ENCODE measurements at regions not wholly inside any gene's neighbourhood (a gene's known extent, or its start where the extent isn't known, plus 50 kb on each side); places are given as distances from the start of the nearest gene placed in this dataset.
"Not testable (repeated sequence)": the region's sequence is repeated elsewhere in the genome, so short reads cannot be mapped to it uniquely, and the experiment has no call there.

DNA sequence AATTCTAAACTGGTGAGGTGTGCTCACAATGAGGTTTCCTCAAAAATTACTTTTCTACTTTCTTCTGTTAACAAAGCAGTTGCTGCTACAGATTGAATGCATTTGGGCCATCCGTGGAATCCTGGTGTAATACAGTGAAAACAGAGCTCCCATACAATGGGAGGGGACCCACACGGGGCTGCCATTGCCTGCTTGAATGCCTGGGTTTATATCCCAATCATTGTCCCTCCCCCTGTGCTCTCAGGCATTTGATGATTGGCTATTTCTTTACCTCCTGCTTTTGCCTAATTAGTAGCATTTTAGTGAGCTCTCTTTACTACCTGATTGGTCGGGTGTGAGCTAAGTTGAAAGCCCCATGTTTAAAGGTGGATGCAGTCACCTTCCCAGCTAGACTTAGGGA lies 52.9 kb upstream of the CSF1 start:
- not testable (repeated sequence) for DNase-seq (ENCODE audit: low read depth in 2 of 2); H3K4me3 ChIP-seq (replicated peaks in 1 of 2; ENCODE audit: low read depth in 2 of 2, low read length in 2 of 2)

DNA sequence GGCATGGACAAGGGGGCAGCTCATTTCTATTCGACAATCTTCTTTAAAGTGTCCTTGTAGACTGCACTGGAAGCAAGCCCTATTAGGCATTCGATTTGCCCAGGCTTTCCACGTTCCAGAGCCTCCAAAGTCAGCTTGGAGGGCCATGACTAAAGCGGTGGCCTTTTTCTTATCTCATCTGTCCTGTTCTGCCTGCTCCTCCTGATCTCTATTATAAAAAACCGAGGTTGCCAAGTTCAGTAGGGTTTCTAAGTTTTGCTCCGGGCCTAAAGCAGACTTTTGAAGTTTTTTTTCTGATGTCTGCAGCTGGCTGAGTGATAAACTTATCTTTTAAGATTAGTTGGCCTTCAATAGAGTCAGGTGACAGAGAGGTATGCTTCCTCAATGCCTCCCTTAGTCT lies 54.7 kb upstream of the CSF1 start:
- H3K4me3 ChIP-seq (replicated peaks in 1 of 2; ENCODE audit: low read depth in 2 of 2, low read length in 2 of 2); DNase-seq (ENCODE audit: low read depth in 2 of 2): not testable (repeated sequence)

DNA sequence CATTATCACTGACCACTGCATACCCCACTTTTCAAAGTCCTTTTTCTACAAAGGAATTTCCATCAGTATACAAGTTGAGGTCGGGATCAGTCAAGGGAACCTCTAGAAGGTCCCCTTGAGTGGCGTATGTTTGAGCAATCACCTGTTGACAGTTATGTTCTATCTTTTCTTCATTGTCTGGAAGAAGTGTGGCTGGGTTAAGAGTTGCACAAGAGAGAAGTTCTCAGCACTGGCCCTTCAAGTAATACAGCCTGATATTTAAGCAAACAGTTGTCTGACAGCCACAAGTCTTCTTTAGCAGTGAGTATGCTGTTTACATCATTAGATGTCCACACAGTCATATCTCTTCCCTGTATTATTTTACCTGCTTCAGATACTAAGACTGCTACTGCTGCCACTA lies 56.7 kb upstream of the CSF1 start:
- H3K4me3 ChIP-seq (replicated peaks in 1 of 2; ENCODE audit: low read depth in 2 of 2, low read length in 2 of 2); DNase-seq (ENCODE audit: low read depth in 2 of 2): not testable (repeated sequence)

DNA sequence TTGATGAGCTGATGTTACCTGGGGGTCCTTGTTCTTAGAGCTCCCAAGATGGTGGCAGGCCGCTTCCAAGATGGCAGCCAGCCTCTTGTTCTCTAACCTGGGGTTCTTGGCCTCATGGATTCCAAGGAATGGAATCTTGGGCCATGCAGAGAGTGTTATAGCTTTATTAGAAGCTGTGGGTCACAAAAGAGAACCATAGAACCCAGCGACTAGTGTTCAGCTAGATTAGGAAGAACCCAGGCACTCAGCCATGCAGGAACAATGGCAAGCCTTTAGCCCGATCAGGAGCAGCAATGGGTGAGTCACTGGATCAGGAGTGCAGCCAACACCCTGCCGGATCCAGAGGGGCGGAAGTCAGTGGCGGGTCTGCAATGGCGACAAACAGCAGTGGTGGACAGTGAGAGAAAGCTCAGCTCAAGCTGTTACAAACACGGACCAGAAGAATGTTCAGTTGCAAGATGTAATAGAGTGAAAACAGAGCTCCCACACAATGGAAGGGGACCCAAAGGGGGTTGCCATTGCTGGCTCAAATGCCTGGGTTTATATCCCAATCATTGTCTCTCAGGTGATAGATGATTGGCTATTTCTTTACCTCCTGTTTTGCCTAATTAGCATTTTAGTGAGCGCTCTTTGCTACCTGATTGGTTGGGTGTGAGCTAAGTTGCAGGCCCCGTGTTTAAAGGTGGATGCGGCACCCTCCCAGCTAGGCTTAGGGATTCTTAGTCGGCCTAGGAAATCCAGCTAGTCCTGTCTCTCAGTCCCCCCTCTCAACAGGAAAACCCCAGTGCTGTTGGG lies 58.2 kb upstream of the CSF1 start:
- peak; percentile 71 to 73 for DNase-seq (ENCODE audit: low read depth in 2 of 2)
- not testable (repeated sequence) for H3K4me3 ChIP-seq (replicated peaks in 1 of 2; ENCODE audit: low read depth in 2 of 2, low read length in 2 of 2)

DNA sequence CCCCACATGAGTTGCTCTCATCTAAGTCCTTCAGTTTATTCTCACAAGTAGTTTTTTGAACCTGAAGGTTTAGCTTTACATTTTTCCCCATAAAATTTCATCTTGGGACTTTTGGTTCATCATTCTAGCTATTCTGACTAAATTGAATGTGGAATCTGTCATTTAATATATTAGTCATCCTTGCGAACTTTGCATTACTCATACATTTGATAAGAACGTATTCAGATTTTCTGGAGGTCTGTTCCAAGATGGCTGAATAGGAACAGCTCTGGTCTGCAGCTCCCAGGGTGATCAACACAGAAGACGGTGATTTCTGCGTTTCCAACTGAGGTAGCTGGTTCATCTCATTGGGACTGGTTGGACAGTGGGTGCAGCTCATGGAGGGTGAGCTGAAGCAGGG lies 59.8 kb upstream of the CSF1 start:
- TF ChIP-seq, protein P1, sequence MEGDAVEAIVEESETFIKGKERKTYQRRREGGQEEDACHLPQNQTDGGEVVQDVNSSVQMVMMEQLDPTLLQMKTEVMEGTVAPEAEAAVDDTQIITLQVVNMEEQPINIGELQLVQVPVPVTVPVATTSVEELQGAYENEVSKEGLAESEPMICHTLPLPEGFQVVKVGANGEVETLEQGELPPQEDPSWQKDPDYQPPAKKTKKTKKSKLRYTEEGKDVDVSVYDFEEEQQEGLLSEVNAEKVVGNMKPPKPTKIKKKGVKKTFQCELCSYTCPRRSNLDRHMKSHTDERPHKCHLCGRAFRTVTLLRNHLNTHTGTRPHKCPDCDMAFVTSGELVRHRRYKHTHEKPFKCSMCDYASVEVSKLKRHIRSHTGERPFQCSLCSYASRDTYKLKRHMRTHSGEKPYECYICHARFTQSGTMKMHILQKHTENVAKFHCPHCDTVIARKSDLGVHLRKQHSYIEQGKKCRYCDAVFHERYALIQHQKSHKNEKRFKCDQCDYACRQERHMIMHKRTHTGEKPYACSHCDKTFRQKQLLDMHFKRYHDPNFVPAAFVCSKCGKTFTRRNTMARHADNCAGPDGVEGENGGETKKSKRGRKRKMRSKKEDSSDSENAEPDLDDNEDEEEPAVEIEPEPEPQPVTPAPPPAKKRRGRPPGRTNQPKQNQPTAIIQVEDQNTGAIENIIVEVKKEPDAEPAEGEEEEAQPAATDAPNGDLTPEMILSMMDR (IDR thresholded peaks at IDR 0.05; ENCODE audit: low read depth, low read length): no peak
- H3K4me3 ChIP-seq (replicated peaks in 1 of 2; ENCODE audit: low read depth in 2 of 2, low read length in 2 of 2): no peak overlapping the region
- DNase-seq (ENCODE audit: low read depth in 2 of 2): peak; percentile 42 to 54

DNA sequence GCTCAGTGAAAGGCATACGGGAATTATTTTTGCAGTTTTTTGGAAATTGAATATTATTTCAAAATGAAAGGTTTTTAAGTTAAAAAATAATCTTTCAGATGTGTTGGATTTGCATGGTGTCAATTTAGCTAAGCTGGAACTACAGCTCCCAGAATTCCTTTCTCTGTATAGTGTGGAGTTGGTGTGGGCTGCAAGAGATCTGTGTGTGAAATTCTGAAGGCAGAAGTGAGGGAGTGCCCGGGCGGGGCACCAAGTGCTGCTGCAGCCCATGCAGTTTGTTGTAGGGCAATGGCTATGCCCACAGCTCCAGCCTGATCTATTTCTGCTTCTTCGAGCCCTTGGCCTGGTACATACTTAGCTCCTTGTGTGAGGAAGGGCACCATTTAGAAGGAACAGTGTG lies 60.5 kb upstream of the CSF1 start:
- no peak overlapping the region for H3K4me3 ChIP-seq (replicated peaks in 1 of 2; ENCODE audit: low read depth in 2 of 2, low read length in 2 of 2)
- TF ChIP-seq, protein P1 (IDR thresholded peaks at IDR 0.05; ENCODE audit: low read depth, low read length): no peak
- no peak for DNase-seq (ENCODE audit: low read depth in 2 of 2)

DNA sequence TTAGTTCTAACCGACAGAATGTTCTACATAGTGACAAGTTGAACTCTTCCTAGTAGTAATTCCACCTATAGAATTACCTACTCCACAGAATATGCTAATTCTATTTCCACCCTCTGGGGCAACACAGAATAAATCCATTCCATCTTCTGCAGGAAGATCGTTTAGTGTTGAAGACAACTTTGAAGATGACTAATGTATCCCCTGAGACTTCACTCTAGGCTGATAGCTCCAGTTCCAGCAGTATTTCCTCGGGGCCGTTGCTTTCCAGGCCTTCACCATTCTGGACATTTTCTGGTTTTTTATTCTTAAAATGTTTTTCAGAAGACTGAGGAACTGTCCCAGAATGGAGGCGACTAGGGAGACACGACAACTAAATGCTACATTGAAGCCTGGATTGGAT lies 61.0 kb upstream of the CSF1 start:
- TF ChIP-seq, protein P1 (IDR thresholded peaks at IDR 0.05; ENCODE audit: low read depth, low read length): no peak
- no peak overlapping the region for H3K4me3 ChIP-seq (replicated peaks in 1 of 2; ENCODE audit: low read depth in 2 of 2, low read length in 2 of 2)
- DNase-seq (ENCODE audit: low read depth in 2 of 2): peak; percentile 42 to 67

DNA sequence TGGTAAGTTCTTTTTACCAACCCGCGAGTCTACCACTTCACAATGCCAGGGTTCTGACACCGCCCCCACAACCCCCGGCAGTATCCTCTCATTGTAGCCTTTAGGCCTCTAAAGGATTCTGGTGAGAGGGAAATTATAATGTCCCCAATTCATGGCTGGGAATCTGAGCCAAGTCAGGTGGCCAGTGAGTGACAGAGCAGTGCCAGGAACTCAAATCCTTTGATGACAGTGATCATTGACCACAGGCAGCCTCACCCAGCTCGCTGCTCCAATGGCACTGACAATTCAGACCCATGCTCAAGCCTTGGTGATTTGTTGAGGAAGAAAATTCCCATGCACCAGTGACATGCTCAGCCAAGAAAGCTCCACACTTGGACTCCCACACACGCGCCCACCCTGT lies 63.4 kb upstream of the CSF1 start:
- DNase-seq (ENCODE audit: low read depth in 2 of 2): no peak
- TF ChIP-seq, protein P1 (IDR thresholded peaks at IDR 0.05; ENCODE audit: low read depth, low read length): no peak

DNA sequence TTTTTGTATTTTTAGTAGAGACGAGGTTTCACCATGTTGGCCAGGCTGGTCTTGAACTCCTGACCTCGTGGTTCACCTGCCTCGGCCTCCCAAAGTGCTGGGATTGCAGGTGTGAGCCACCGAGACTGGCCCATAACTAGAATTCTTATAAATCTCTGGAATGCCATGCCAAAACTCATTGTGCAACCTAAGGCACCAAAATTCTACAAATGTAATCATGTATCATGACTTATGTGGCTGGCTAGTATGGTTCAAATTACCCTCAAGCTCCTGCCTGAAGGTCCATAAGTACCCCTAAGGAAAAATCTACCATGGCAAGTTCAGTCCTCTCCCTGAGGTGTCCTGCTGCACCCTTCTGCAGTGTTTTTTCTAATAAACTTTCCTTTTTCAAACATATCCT lies 63.8 kb upstream of the CSF1 start:
- H3K4me3 ChIP-seq (replicated peaks in 1 of 2; ENCODE audit: low read depth in 2 of 2, low read length in 2 of 2): no peak overlapping the region
- no peak for DNase-seq (ENCODE audit: low read depth in 2 of 2)
- TF ChIP-seq, protein P1 (IDR thresholded peaks at IDR 0.05; ENCODE audit: low read depth, low read length): no peak

More for the DNA sequence above, 63.4 kb upstream of the CSF1 start:
- H3K4me3 ChIP-seq (replicated peaks in 1 of 2; ENCODE audit: low read depth in 2 of 2, low read length in 2 of 2): no peak overlapping the region

Measured in cardiac fibroblast (primary cell).